ENCODE measurements at regions not wholly inside any gene's neighbourhood (a gene's known extent, or its start where the extent isn't known, plus 50 kb on each side); places are given as distances from the start of the nearest gene placed in this dataset.

DNA sequence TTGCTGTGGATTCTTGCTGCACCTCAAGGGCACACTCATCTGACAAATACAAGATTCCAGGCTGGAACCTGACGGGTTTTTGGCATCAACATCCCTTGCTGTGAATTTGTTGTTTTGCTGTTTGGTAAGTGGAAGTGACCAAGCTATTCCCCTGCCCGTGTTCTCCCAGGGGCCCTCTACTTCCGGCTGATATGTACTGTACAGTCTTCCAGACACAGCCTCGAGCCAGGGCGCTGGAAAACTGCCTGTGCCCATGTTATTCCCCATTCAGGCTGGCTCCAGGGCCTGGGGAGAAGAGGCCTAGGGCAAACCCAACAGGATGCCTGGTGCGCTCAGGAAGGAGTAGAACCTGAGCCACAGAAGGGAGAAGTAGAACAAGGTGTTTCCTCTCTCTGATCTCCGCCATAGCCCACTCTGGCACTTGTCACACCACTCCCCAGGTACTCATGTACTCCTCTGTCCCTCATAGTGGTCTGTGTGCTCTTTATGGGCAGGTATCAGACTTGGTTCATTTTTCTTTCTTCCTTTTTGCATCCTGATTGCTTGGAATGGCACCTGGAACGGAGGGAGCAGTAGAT, 67.8 kb upstream of the LTA4H start:
- Histone ChIP-seq H3K4me3 (replicated peaks; ENCODE audit: insufficient read depth, low read length) (no peak overlapping the region), H3K27ac (replicated peaks) (no peak overlapping the region), H3K27me3 (ENCODE audit: insufficient read depth, poor library complexity, severe bottlenecking) (no peaks in the 10 kb centered on the region)
- DNase-seq (ENCODE audit: low read depth in 1 of 2, low spot score in 1 of 2), result peak in 1 of 2 experiments; percentile 5
- no peak for TF ChIP-seq GABPA (IDR thresholded peaks at IDR 0.05; ENCODE audit: low read depth)
- no peak for TF ChIP-seq SPI1 (IDR thresholded peaks at IDR 0.05; ENCODE audit: borderline replicate concordance, low read depth)

DNA sequence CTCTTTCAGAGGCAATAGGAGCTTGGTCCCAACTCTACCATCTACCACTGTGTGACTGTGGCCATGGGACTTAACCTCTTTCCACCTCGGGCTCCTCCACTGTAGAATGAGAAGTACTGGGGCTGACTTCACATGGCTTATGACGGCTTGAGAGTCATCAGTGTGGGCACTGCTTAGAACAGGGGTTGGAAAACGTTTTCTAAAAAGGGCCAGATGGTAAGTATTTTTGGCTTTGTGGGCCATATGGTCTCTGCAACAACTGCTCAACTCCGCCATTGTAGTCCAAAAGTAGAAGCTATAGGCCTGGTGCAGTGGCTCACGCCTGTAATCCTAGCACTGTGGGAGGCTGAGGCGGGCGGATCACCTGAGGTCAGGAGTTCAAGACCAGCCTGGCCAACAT, 69.2 kb upstream of the LTA4H start:
- no peak overlapping the region for H3K4me3 ChIP-seq (replicated peaks; ENCODE audit: insufficient read depth, low read length)
- TF ChIP-seq POLR2AphosphoS5 (IDR thresholded peaks at IDR 0.05; ENCODE audit: low read depth) (no peak), SPI1 (IDR thresholded peaks at IDR 0.05; ENCODE audit: borderline replicate concordance, low read depth) (no peak), GABPA (IDR thresholded peaks at IDR 0.05; ENCODE audit: low read depth) (no peak)
- TF ChIP-seq, protein P1, sequence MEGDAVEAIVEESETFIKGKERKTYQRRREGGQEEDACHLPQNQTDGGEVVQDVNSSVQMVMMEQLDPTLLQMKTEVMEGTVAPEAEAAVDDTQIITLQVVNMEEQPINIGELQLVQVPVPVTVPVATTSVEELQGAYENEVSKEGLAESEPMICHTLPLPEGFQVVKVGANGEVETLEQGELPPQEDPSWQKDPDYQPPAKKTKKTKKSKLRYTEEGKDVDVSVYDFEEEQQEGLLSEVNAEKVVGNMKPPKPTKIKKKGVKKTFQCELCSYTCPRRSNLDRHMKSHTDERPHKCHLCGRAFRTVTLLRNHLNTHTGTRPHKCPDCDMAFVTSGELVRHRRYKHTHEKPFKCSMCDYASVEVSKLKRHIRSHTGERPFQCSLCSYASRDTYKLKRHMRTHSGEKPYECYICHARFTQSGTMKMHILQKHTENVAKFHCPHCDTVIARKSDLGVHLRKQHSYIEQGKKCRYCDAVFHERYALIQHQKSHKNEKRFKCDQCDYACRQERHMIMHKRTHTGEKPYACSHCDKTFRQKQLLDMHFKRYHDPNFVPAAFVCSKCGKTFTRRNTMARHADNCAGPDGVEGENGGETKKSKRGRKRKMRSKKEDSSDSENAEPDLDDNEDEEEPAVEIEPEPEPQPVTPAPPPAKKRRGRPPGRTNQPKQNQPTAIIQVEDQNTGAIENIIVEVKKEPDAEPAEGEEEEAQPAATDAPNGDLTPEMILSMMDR (IDR thresholded peaks at IDR 0.05; ENCODE audit: insufficient read depth, low read length), result no peak
- TF ChIP-seq, protein P2, sequence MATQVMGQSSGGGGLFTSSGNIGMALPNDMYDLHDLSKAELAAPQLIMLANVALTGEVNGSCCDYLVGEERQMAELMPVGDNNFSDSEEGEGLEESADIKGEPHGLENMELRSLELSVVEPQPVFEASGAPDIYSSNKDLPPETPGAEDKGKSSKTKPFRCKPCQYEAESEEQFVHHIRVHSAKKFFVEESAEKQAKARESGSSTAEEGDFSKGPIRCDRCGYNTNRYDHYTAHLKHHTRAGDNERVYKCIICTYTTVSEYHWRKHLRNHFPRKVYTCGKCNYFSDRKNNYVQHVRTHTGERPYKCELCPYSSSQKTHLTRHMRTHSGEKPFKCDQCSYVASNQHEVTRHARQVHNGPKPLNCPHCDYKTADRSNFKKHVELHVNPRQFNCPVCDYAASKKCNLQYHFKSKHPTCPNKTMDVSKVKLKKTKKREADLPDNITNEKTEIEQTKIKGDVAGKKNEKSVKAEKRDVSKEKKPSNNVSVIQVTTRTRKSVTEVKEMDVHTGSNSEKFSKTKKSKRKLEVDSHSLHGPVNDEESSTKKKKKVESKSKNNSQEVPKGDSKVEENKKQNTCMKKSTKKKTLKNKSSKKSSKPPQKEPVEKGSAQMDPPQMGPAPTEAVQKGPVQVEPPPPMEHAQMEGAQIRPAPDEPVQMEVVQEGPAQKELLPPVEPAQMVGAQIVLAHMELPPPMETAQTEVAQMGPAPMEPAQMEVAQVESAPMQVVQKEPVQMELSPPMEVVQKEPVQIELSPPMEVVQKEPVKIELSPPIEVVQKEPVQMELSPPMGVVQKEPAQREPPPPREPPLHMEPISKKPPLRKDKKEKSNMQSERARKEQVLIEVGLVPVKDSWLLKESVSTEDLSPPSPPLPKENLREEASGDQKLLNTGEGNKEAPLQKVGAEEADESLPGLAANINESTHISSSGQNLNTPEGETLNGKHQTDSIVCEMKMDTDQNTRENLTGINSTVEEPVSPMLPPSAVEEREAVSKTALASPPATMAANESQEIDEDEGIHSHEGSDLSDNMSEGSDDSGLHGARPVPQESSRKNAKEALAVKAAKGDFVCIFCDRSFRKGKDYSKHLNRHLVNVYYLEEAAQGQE (IDR thresholded peaks at IDR 0.05; ENCODE audit: insufficient replicate concordance, low read depth), result no peak
- no peaks in the 10 kb centered on the region for H3K27me3 ChIP-seq (ENCODE audit: insufficient read depth, poor library complexity, severe bottlenecking)
- H3K27ac ChIP-seq (replicated peaks), result no peak overlapping the region
- DNase-seq (ENCODE audit: low read depth in 1 of 2, low spot score in 1 of 2), result no peak

DNA sequence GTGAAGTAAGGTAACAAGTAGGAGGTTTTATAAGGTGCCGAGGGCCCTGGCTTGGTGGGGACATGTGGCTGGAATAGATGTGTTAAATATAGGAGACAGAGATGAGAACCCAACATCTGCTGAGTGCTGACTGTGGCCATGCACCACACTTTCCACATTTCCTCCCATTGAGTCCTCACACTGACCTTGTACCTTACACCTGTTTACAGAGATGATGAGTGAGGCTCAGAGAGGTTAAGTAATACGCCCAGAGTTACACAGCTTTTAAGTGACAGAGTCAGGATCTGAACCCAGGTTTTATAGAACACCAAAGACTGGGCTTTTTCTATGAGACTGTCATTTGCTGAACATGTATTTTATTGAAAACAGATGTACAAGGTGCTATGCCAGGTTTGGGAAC, 70.8 kb upstream of the LTA4H start:
- Histone ChIP-seq H3K27me3 (ENCODE audit: insufficient read depth, poor library complexity, severe bottlenecking) (no peaks in the 10 kb centered on the region), H3K27ac (replicated peaks) (no peak overlapping the region), H3K4me3 (replicated peaks; ENCODE audit: insufficient read depth, low read length) (no peak overlapping the region)
- TF ChIP-seq, protein P2 (IDR thresholded peaks at IDR 0.05; ENCODE audit: insufficient replicate concordance, low read depth), result no peak
- TF ChIP-seq POLR2AphosphoS5 (IDR thresholded peaks at IDR 0.05; ENCODE audit: low read depth) (no peak), GABPA (IDR thresholded peaks at IDR 0.05; ENCODE audit: low read depth) (no peak), SPI1 (IDR thresholded peaks at IDR 0.05; ENCODE audit: borderline replicate concordance, low read depth) (no peak)
- TF ChIP-seq, protein P1 (IDR thresholded peaks at IDR 0.05; ENCODE audit: insufficient read depth, low read length), result no peak
- DNase-seq (ENCODE audit: low read depth in 1 of 2, low spot score in 1 of 2), result no peak

DNA sequence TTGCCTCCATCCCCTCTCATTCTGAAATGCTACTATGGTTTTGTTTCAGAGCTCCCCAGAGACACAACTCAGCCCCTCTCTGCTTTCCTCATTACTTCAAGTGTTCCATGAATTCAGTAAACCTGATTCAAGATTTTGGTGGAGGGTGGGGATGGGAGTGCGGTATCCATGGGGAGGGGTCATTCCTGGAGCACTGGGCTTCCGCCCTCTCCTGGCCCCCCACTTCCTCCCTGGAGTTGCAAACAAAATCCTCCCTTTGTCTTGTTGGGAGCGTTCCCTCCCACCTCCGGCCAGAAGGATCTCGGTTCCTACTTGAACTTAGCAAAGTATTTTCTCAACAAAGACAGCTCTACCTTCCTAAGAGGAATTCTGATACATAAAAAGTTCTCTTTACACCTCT, 71.8 kb upstream of the LTA4H start:
- no peak for DNase-seq (ENCODE audit: low read depth in 1 of 2, low spot score in 1 of 2)
- TF ChIP-seq, protein P2 (IDR thresholded peaks at IDR 0.05; ENCODE audit: insufficient replicate concordance, low read depth), result no peak
- Histone ChIP-seq H3K27me3 (ENCODE audit: insufficient read depth, poor library complexity, severe bottlenecking) (no peaks in the 10 kb centered on the region), H3K27ac (replicated peaks) (no peak overlapping the region), H3K4me3 (replicated peaks; ENCODE audit: insufficient read depth, low read length) (no peak overlapping the region)
